Kasumi-1 (cell line): ENCODE measurements at regions not wholly inside any gene's neighbourhood (a gene's known extent, or its start where the extent isn't known, plus 50 kb on each side); places are given as distances from the start of the nearest gene placed in this dataset.

Experiments
- DNase-seq, 2 experiments: peaks; one replicate each; lab custom pipeline; 2025; lab: John Stamatoyannopoulos, UW

- no peak for DNase-seq
These were observed 228.9 kb downstream of the ACKR3 start for GRCh38 chr2:236798491-236798890.

GRCh38 chr2:236799391-236800026 is 229.9 kb downstream of the ACKR3 start:
- no peak for DNase-seq

- DNase-seq: no peak
These were observed 233.2 kb downstream of the ACKR3 start for GRCh38 chr2:236802862-236803261.

- DNase-seq: no peak
These were observed 234.0 kb downstream of the ACKR3 start for GRCh38 chr2:236803621-236804020.

GRCh38 chr2:236805800-236806531 is 236.3 kb downstream of the ACKR3 start:
- no peak for DNase-seq

- no peak for DNase-seq
These were observed 240.1 kb downstream of the ACKR3 start for GRCh38 chr2:236809716-236810115.

GRCh38 chr2:236811062-236811656 is 241.5 kb downstream of the ACKR3 start:
- no peak for DNase-seq

GRCh38 chr2:236813766-236814165 is 244.1 kb downstream of the ACKR3 start:
- DNase-seq: no peak

GRCh38 chr2:236814593-236814992 is 245.0 kb downstream of the ACKR3 start:
- no peak for DNase-seq

GRCh38 chr2:236815746-236816145 is 246.1 kb downstream of the ACKR3 start:
- DNase-seq: no peak

GRCh38 chr2:236816197-236817170 is 246.9 kb downstream of the ACKR3 start:
- DNase-seq: no peak

- DNase-seq: no peak
These were observed 248.8 kb downstream of the ACKR3 start for GRCh38 chr2:236818281-236819045.

GRCh38 chr2:236819275-236820002 is 249.8 kb downstream of the ACKR3 start:
- no peak for DNase-seq

GRCh38 chr2:236820763-236821344 is 251.2 kb downstream of the ACKR3 start:
- no peak for DNase-seq

GRCh38 chr2:236823041-236823629 is 253.5 kb downstream of the ACKR3 start:
- DNase-seq: no peak

GRCh38 chr2:236823963-236824362 is 254.3 kb downstream of the ACKR3 start:
- DNase-seq: no peak

- DNase-seq: no peak
These were observed 255.2 kb downstream of the ACKR3 start for GRCh38 chr2:236824836-236825235.

- no peak for DNase-seq
These were observed 256.4 kb downstream of the ACKR3 start for GRCh38 chr2:236825989-236826510.

GRCh38 chr2:236826606-236827156 is 257.1 kb downstream of the ACKR3 start:
- DNase-seq: no peak
